ENCODE measurements at regions not wholly inside any gene's neighbourhood (a gene's known extent, or its start where the extent isn't known, plus 50 kb on each side); places are given as distances from the start of the nearest gene placed in this dataset.

- Mint-ChIP-seq H3K4me3 (no peak overlapping the region), H3K27ac (no peak overlapping the region), H3K9me3 (no peaks in the 10 kb centered on the region), H3K27me3 (no peaks in the 10 kb centered on the region), H3K4me1 (no peaks in the 10 kb centered on the region), H3K36me3 (no peaks in the 10 kb centered on the region)
- DNase-seq, result no peak
Measured at GRCh38 chr4:24315056-24315455, 269.3 kb downstream of the DHX15 start.

DNA sequence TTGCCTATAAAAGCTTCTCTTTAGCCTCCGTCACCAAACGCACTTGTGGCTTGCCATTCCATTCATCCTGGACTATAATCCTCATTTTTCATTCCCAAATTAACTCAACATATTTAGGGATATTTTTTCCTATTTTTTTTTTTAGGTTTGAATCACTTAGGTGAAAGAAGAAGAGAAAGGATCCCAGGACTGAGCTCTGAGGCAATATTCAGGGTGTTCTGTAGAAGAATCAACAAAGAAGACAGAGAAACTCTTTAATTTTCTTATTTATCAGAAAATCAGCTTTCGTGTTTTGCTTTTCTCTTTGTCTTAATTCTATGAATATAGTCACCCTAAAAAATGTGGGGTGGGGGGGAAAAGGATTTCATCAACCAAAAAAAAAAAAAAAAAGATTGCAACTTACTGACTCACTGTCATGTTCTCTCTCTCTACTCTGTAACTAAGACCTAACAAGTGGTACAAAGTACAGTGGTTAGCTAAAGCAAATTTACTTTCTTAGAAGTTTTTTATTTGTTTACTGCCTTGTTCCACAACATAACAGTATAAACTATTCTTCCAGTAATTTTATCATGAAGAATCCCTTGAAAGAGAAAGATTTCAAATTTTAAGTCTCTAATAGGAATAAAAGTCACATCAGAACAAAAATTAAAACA is 272.0 kb downstream of the DHX15 start:
- no peaks in the 10 kb centered on the region for H3K4me1 Mint-ChIP-seq
- no peaks in the 10 kb centered on the region for H3K9me3 Mint-ChIP-seq
- H3K27me3 Mint-ChIP-seq, result no peaks in the 10 kb centered on the region
- H3K27ac Mint-ChIP-seq, result no peak overlapping the region
- no peaks in the 10 kb centered on the region for H3K36me3 Mint-ChIP-seq
- DNase-seq, result no peak
- no peak overlapping the region for H3K4me3 Mint-ChIP-seq

DNA sequence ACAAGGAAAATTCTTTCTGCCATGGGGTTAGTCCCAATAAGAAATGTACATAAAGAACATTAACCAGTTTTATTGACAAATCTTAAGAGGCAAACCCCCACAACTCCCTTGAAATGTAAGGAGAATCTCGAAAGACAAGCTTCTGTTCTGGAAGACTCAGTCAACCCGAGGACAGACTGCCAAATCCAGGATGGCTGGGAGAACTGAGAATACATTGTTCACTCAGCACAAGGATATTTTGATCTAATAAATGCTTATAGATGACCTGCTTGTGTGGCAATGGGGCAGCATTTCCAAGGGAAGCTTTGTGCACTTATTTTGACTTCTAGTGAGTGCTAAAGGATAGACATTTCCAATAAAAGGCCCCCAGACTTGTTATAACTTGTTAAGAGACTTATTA is 280.4 kb downstream of the DHX15 start:
- H3K27ac Mint-ChIP-seq, result no peak overlapping the region
- DNase-seq, result no peak
- no peaks in the 10 kb centered on the region for H3K36me3 Mint-ChIP-seq
- no peaks in the 10 kb centered on the region for H3K4me1 Mint-ChIP-seq
- no peak overlapping the region for H3K4me3 Mint-ChIP-seq
- no peaks in the 10 kb centered on the region for H3K27me3 Mint-ChIP-seq
- no peaks in the 10 kb centered on the region for H3K9me3 Mint-ChIP-seq

GRCh38 chr4:24298911-24299310 is 285.4 kb downstream of the DHX15 start:
- Mint-ChIP-seq H3K4me3 (no peak overlapping the region), H3K27me3 (no peaks in the 10 kb centered on the region), H3K4me1 (no peaks in the 10 kb centered on the region), H3K36me3 (no peaks in the 10 kb centered on the region), H3K9me3 (no peaks in the 10 kb centered on the region), H3K27ac (no peak overlapping the region)
- DNase-seq, result no peak

DNA sequence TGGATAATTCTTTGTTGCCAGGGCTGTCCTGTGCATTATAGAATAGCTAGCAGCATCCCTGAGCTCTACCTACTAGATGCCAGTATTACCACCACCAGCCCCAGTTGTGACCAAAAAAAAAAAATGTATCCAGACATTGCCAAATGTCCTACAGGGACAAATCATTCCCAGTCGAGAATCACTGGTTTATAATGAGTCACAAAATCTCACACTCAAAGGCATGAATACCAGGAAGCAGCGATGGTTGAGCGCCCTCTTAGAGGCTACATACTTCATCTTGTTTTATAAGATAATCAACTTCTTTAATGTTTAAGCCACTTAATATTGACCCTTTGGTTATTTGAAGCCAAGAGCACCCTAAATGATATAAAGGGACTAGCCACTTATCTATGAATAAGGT is 297.3 kb downstream of the DHX15 start:
- H3K4me3 Mint-ChIP-seq, result no peak overlapping the region

DNA sequence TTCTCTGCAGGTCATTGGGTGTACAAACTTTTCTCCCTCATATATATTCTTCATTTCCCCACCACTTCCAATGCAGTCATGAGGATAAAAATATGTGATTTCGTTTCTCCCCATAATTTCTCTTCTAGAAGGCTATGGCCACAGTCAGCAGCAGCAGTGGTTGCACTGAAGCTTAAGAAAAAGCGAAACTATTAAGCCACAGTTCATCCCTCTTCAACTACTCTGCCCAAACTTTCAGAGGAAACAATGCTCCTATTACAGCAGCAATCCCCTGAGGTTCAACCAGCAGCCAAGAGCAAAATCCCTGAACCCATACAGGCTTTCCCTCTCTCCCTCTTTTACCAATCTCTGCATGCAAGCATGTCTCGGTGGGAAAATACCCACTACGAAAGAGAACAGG is 298.6 kb downstream of the DHX15 start:
- Mint-ChIP-seq H3K27ac (no peak overlapping the region), H3K36me3 (no peaks in the 10 kb centered on the region), H3K9me3 (peaks cover 4% of the 10 kb centered on the region), H3K4me1 (no peaks in the 10 kb centered on the region), H3K4me3 (no peak overlapping the region), H3K27me3 (no peaks in the 10 kb centered on the region)
- no peak for DNase-seq

More for the DNA sequence above, 297.3 kb downstream of the DHX15 start:
- H3K27me3 Mint-ChIP-seq, result no peaks in the 10 kb centered on the region
- no peaks in the 10 kb centered on the region for H3K36me3 Mint-ChIP-seq
- H3K4me1 Mint-ChIP-seq, result no peaks in the 10 kb centered on the region
- peaks cover 4% of the 10 kb centered on the region for H3K9me3 Mint-ChIP-seq
- no peak for DNase-seq
- H3K27ac Mint-ChIP-seq, result no peak overlapping the region

DNA sequence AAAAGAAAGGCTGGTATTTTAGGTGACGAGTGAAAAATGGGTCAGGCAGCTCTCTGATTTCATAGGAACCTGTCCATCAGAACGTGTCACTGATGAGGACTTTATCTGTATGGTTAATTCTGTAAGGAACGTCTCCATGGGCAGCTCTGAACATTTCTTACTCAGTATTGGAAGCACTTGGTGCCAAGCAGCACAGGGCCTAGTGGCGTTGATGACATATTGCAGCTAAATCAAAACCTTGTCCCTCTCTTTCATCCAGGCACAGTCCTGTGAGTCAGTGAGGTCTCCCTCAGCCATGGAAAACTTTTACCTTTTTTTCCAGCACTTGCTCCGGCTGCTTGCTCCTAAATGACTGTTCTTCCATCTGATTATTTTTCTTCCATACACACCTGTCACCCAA is 301.9 kb downstream of the DHX15 start:
- Mint-ChIP-seq H3K9me3 (no peaks in the 10 kb centered on the region), H3K36me3 (no peaks in the 10 kb centered on the region), H3K4me3 (no peak overlapping the region), H3K27ac (no peak overlapping the region), H3K4me1 (no peaks in the 10 kb centered on the region), H3K27me3 (peaks cover under 1% of the 10 kb centered on the region)
- no peak for DNase-seq

DNA sequence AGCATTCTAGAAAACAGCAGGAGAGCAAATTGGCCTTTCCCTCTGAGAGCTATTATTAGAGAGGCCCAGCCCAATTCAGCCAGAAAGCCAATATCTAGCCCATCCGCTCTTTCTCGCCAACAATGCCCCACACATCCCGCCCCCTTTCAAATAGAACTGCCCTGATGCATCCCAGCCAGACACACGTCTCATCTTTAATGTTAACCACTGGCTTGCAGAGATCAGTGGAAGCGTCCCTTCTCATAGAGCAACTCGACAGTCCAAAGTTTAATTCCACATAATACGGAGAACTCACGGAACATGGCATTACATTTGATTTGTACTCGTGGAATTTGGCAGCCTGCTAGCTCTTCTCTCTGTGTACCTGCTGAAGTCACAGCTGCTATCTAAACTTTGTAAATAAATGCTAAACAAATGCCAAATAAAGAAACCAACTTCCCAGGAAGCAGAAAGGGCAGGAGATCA is 304.4 kb downstream of the DHX15 start:
- Mint-ChIP-seq H3K4me1 (no peaks in the 10 kb centered on the region), H3K9me3 (no peaks in the 10 kb centered on the region), H3K27ac (no peak overlapping the region)

GRCh38 chr4:24279469-24279868 is 304.9 kb downstream of the DHX15 start:
- H3K36me3 Mint-ChIP-seq, result no peaks in the 10 kb centered on the region
- H3K9me3 Mint-ChIP-seq, result no peaks in the 10 kb centered on the region
- peaks cover 6% of the 10 kb centered on the region for H3K27me3 Mint-ChIP-seq
- no peak overlapping the region for H3K27ac Mint-ChIP-seq
- H3K4me1 Mint-ChIP-seq, result no peaks in the 10 kb centered on the region
- H3K4me3 Mint-ChIP-seq, result no peak overlapping the region
- DNase-seq, result no peak

More for the DNA sequence above, 304.4 kb downstream of the DHX15 start:
- no peak for DNase-seq
- Mint-ChIP-seq H3K36me3 (no peaks in the 10 kb centered on the region), H3K4me3 (no peak overlapping the region), H3K27me3 (peaks cover 6% of the 10 kb centered on the region)

GRCh38 chr4:24278693-24279092 is 305.7 kb downstream of the DHX15 start:
- Mint-ChIP-seq H3K27me3 (peaks cover 6% of the 10 kb centered on the region), H3K4me1 (no peaks in the 10 kb centered on the region), H3K4me3 (no peak overlapping the region), H3K9me3 (no peaks in the 10 kb centered on the region), H3K36me3 (no peaks in the 10 kb centered on the region), H3K27ac (no peak overlapping the region)
- no peak for DNase-seq

DNA sequence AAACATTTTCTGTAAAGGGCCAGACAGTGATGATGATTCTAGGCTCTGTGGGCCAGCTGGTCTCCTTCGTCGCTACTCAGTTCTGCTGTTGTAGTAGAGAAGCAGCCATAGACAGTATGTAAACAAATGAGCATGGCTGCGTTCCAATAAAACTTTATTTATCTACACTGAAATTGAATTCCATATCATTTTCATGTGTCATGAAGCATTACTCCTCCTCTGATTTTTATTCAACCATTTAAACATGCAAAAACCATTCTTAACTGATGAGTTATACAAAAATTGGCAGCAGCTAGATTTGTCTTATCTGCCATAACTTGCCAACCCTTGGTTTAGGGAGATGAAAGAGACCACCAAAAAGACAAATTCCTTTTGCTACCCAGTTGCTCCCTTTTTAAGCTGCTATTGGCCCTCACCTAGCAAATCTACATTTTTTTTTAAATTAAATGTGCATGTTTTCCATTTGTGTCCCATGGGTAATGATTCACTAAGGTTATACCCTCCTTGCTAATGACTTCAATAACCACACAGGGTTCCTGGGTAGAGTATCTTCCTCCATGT is 309.9 kb downstream of the DHX15 start:
- Mint-ChIP-seq H3K9me3 (no peaks in the 10 kb centered on the region), H3K4me3 (no peak overlapping the region), H3K4me1 (no peaks in the 10 kb centered on the region), H3K27me3 (peaks cover 6% of the 10 kb centered on the region), H3K36me3 (no peaks in the 10 kb centered on the region), H3K27ac (no peak overlapping the region)
- no peak for DNase-seq

GRCh38 chr4:24273136-24273535 is 311.2 kb downstream of the DHX15 start:
- Mint-ChIP-seq H3K4me1 (no peaks in the 10 kb centered on the region), H3K36me3 (no peaks in the 10 kb centered on the region), H3K27me3 (peaks cover 6% of the 10 kb centered on the region), H3K4me3 (no peak overlapping the region), H3K9me3 (no peaks in the 10 kb centered on the region), H3K27ac (no peak overlapping the region)
- no peak for DNase-seq

DNA sequence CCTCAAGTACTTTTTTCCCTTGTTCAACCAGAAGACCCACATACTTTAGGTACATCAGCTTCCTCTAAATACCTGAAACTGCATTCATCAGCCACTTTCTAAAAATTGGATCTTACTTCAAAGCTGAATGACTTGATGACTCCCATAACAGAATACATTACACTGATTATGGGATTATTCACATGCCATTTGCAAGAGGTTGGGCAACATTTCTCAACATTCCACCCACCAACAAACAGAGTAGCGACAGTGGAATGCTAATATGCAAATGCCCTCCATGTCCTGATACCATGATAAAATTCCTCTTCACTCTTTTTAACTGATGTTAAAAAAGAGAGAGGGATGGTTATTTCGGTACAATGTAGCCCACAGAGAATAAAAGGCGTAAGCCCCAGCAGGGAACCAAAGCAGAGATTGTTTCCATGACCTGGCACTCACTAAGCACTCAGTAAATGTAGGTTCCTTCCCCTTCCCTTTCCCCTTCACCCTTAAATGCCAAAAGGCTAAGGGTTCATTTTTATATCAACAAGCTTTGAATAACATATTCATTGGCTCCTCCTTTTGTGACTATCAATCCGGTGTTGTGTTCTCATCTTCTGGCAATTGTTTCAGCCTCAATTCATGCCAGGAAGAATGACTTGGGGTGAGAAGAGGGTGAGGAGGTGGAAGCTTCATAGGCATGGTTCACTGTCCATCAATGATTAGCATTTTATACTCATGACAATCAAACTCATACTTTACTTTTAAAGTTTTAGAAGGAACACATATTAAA is 317.2 kb downstream of the DHX15 start:
- no peak for DNase-seq
- H3K36me3 Mint-ChIP-seq, result no peaks in the 10 kb centered on the region
- no peaks in the 10 kb centered on the region for H3K27me3 Mint-ChIP-seq
- H3K9me3 Mint-ChIP-seq, result peaks cover 2% of the 10 kb centered on the region
- H3K4me3 Mint-ChIP-seq, result no peak overlapping the region
- no peak overlapping the region for H3K27ac Mint-ChIP-seq
- no peaks in the 10 kb centered on the region for H3K4me1 Mint-ChIP-seq

DNA sequence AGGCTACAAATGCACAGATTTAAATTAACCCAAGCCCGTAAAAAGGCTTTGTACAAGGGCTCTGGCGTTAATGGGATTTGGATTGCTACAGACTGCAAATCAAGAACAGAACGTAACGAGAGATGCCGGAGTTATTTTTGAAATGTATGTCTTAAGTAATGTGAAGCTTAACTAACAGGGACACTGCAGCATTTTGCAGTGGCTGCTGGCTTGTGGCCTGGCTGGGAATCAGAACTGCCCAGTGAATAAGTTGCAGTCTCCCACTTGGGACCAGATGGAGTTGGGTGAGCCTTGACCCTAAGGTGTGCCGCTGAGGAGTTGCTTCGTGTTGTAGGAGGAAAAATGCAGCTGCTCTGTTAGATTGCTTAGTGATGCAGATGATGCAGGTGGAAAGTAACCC is 318.4 kb downstream of the DHX15 start:
- H3K9me3 Mint-ChIP-seq, result peaks cover 2% of the 10 kb centered on the region
- no peak overlapping the region for H3K27ac Mint-ChIP-seq
- peaks cover 4% of the 10 kb centered on the region for H3K27me3 Mint-ChIP-seq
- no peak for DNase-seq
- H3K36me3 Mint-ChIP-seq, result no peaks in the 10 kb centered on the region
- H3K4me1 Mint-ChIP-seq, result no peaks in the 10 kb centered on the region
- H3K4me3 Mint-ChIP-seq, result no peak overlapping the region

DNA sequence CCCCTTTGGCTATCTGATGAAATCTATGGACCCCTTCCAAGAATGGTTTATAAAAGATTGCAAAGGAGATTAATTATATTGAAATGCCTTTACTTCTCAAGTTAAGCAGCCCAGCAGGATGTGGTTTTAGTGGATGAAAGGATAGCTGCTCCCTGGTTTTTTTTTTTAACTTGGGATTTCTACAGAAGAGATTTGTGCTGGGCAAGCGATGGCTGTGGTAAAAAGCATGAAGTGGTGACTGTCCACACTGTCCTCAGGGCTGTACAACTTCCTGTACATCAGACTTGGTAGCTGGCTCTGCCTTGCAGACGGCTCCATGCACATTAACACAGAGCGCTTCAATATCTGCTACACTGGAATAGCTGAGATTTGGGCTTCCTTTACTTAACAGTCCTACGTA is 321.7 kb downstream of the DHX15 start:
- Mint-ChIP-seq H3K36me3 (no peaks in the 10 kb centered on the region), H3K4me1 (no peaks in the 10 kb centered on the region), H3K27me3 (peaks cover 8% of the 10 kb centered on the region), H3K27ac (no peak overlapping the region), H3K4me3 (no peak overlapping the region), H3K9me3 (peaks cover 2% of the 10 kb centered on the region)
- DNase-seq, result no peak

DNA sequence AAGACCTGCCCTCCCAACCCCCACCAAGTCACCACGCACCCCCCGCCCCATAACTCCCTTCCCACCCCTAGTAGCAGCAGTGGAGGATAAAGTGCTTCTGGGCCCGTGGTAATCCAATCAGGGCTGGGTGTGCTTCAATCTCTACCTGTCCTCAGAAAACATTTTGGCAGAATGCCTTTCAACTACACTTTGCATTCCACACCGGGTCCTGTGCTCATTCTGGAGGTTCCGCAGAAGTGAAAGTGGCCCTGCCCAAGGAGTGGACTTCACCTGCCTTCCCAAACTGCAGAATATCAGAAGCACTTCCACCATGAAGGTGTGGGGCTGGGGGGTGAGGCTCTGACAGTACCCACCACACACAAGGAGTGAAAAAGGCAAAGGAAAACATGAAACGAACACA is 322.3 kb downstream of the DHX15 start:
- DNase-seq, result no peak
- H3K27ac Mint-ChIP-seq, result no peak overlapping the region
- no peak overlapping the region for H3K4me3 Mint-ChIP-seq
- no peaks in the 10 kb centered on the region for H3K4me1 Mint-ChIP-seq
- H3K27me3 Mint-ChIP-seq, result peaks cover 8% of the 10 kb centered on the region
- peaks cover 2% of the 10 kb centered on the region for H3K9me3 Mint-ChIP-seq
- H3K36me3 Mint-ChIP-seq, result no peaks in the 10 kb centered on the region

Data from activated naive CD8-positive, alpha-beta T cell treated with anti-CD3 and anti-CD28 coated beads for 36 hours (primary cell).